Fibroblast of skin of scalp (primary cell): ENCODE measurements at regions not wholly inside any gene's neighbourhood (a gene's known extent, or its start where the extent isn't known, plus 50 kb on each side); places are given as distances from the start of the nearest gene placed in this dataset.

Source experiments
- DNase-seq: peaks from one replicate; pipeline ENCODE4 v3.0.0-alpha.2; 2013

DNA sequence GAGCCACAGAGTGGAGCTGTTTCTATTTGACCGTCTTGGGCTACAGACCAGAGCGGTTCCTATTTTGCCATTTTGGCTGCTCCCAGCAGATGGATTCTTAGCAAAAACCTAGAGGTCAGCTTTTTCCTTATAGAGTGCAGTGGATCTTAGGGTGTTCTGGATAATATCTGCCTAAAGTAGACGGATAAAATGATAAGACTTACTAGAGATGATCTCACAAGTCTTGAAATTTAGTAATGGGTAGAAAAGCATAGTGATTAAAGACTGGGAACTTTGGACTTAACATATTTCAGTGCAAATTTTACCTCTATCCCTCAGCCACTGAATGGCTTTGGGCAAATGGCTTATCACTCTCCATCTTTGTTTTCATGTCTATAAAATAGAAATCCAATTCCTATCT, 439.8 kb downstream of the ADGRL2 start:
- DNase-seq: no peak

DNA sequence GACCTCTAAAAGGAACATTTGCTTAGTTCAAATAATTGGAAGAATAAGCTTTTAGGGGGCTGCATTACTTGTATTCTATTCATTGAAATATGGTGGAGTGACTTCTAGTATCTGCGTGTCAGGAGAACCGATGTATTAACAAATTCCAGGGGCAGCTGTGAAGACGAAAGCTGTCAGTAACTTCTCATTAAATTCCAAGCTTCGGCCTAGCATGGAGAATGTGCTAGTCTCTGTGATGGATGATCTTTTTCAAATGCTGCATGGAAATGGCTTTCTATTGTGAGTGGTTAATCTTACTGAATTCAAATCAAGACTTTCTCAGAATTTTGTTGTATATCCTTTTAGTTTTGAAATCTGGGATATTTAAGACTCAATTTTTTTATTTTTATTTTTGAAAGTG, 429.9 kb downstream of the ADGRL2 start:
- no peak for DNase-seq

DNA sequence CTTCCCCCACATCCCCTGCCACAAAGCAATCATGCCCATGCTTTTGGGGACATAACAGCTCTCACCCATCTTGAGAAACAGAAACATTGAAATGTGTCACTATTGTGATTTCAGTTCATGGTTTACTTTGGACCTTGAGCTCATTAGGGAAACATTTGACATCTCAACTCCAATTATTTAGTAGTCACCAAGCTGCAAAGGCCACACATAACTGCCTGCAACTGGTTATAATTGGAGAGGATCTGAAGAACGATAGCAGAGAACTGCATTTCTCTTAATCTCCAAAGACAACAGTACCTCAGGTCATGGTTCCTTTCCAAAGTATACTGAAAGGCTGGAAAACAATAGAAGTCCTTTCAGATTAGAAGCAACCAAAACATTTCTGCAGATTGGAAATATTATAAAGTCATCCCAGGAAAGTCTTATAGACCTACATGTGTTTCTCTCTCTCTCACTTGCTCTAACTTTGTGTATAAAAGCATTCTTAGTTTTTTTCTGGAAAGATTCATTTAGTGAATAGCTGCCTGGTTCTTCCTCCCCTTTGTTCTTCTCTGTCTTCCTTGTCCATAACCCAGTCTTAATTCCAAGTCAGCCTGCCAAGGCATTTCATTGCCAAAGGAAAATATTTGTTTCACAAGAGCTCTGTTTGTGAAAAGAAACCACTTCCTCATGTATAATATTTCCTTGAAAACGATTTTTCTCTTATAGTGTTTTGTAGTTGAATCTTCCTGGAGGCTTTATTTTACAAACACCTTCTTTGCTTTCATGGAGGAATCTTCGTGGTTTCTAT, 426.8 kb downstream of the ADGRL2 start:
- peak; percentile 26 for DNase-seq

DNA sequence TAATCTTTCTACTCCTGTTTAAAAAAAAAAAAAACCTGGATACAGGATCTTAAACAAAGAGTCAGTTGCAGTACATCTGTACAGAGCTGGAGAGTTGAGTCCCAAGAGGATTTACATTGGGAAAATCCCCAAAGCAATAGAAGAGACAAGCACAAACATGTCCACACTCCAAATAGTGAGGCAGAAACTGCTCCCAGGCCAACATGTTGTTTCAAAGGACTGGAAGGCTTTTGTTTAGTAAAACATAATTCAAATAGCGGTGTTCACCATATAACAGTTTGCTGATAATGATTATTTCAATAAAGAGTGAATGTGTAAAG, 425.4 kb downstream of the ADGRL2 start:
- peak; percentile 7 for DNase-seq

DNA sequence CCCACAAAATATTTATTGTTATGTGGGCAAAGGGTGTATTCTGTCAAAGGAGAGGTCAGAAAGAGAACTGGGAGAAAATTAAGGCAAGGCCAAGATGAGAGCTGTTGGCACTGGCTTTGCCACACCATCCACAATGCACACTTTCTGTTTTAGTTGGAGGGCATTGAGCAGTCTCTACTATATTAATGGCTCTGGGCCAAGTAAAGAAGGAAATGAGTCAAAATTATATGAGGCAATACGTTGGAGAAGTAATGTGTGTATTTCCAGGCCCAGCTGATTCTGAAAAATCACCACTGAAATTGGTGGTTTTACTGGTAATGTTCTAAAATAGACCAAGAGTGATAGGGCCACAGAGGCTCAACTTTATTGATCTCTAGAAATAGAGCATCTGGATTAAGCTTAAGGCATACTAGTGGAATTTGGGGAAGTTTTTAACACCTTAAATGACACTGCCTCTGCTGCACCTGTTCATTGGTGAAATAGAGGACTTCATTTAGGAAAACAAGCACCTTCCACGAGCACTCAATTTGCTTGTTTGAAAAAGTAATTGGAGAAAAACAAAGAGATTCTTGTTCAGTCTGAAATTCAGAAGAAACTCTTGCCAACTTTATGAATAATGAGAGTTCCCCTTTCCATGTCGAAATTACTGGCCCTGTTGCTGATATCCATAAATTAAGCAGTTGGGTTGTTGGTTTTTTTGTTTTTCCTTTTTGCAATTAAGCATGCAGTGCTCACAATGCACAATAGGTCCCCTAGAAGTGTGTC, 424.9 kb downstream of the ADGRL2 start:
- DNase-seq: peak; percentile 51

DNA sequence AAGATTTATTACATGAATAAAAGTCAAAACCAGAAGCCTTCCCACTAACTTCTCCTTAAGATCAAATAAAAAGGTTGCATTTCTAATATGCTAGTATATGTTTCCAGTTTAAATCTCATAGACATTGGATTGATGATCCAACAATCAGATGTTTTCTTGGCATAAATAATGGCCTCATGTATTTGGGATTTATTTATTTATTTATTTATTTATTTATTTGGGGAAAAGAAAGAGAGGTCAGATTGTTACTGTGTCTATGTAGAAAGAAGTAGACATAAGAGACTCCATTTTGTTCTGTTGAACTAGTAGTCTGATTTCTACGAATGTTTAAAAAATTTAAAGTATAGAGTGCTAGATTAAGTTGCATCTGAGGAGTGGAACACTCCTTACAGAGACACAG, 422.4 kb downstream of the ADGRL2 start:
- DNase-seq: no peak

DNA sequence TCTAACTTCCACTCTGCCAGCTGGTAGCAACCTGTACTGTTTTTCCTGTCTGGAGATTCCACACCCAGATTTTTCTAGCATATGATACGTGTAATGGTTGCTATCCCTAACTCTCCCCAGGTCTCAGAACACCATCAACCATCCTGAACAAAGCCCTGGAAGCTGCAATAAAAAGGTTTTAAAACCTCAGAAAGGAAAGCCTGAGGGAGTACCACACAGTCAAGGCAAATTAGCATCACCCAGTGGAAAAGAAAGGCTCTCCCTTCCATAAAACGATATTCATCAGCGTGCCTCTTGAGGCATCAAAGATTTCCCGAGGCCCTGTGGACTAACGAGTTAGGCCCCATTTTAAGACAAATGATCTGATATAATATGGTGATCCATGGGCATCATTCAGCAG, 421.0 kb downstream of the ADGRL2 start:
- DNase-seq: no peak

DNA sequence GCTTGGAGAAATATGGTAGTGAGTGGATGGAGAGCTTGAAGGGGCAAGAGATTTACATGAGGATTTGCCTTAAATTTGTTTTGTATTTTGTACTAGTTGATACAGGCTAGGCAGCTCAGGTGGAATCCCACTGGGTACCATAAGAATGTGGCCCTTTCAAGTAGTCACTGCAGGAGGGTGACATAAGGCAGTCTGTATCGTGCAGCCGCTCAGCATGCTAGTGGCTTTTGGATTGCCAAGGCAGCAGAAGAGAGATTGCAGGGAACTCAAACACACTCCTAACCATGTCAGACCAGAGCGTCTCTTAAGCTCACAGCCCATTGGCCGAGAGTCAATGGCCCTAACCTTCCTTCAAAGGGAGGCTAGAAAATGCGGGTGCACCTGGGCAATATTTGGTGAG, 420.0 kb downstream of the ADGRL2 start:
- no peak for DNase-seq

DNA sequence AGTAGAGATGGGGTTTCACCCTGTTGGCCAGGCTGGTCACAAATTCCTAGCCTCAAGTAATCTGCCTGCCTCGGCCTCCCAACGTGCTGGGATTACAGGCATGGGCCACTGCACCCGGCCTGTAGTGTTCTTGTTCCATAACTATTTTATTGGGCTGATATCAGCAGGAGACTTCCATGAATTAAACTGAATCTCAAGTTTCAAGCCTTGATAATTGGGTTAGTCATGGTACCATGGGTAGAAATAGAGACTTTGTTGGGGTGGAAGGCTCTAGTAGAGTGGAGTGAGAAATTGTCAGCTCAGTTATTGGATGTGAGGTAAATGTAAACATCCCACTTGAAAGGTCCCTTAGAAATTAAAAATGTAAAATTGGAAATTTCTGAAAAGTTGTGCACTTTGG, 419.1 kb downstream of the ADGRL2 start:
- no peak for DNase-seq

DNA sequence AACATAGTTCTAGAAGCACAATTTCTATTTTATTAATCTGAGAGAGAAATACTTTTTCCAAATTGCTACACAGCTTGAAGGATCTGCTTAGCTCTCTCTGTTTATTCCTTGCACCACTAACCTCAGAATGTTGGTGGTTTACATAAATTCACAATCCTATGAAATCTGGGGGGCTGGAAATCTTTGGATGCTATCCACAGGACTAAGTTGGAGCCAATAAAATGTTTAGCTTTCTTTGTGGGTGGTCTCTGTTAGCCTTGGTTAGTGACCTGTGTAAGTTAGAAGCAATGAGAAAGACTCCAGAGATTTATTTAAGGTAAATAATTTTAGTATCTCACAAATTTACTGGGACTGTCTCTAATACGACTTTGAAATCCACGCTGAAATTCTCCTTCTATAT, 418.1 kb downstream of the ADGRL2 start:
- no peak for DNase-seq

DNA sequence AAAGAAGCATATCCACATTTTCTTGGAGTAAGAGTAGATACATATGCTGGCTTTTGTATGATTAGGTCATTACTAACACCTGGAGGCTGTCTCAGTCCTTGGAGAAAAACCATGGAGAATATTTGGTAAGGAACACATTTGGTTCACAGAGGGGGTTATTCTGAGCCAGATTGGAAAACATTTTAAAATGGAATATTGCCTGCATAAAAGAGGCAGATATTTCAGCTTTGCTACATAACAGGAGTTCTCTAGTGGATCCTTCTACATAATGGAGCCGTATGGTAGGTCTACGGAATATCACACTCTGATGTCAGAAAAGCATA, 415.1 kb downstream of the ADGRL2 start:
- DNase-seq: no peak

DNA sequence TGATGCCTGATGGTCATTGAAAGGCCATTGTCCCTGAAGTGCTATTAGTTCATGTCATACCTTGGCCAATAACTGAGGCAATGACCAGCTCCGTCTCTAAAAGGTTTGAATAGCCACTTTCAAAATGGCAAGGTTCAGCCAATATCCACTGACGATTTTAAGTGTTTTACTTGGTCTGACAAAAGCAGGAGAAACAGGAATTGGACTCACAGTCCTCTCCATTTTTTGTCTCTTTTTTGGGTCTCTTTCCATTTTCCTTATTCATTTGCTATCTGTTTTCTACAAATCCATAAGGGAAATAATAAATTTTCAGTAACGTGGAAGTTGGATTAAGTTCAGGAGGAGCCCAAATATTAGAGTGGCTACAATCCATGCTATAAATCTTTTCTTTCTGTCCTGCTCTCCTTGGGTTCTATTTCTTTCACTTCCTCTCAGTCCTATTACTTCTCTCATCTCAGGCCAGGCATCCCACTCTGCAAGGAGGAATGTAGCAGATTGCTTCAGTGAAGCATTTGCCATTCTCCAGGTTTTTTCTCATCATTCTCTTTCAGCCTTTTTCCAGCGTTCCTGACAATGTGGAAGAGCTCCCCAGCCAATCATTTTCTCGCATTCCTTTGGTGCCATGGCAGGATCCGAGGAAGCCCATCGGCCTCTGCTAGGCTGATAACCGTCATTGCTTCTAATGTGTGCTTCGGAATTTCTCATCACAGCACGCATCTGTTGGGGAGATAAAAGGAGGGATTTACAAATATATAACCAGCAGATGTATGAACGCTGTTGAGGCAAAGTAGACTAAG, 414.5 kb downstream of the ADGRL2 start:
- DNase-seq: no peak

DNA sequence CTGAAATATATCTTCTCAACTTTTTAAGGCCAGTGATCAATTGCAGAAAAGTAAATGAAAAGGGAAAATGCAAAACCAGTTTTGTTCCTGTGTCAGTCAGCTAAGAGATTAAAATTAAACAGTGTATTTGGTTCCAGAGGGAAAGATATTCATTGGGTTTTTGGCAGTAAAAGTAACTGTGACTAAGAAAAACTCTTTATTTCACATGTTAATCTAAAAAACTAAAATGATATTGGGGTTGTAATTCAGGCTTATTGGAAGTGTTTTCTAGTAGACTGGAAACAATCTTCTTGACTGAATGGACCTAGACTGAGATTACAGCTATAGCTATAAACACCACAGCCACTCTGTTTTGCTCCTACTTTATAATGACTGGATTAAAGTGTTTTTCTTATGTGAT, 413.9 kb downstream of the ADGRL2 start:
- no peak for DNase-seq

DNA sequence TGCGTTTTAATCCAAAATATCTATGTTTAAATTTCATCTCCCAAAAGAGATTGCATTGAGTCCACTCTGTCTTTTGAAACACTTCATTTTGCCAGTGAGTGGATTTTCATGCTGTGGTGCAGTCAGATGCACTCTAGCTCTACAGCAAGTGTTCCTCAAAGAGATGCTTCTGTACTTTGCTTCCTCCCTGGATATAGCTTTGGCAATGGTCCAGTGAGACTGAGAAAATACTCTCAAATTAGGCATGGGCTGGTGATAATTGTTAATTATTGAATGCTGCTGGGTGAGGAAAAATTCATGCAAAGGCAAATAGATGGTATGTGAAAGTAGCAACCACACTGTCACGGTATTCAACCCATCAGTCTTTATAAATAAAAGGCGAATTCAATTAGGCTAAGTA, 396.9 kb downstream of the ADGRL2 start:
- no peak for DNase-seq

DNA sequence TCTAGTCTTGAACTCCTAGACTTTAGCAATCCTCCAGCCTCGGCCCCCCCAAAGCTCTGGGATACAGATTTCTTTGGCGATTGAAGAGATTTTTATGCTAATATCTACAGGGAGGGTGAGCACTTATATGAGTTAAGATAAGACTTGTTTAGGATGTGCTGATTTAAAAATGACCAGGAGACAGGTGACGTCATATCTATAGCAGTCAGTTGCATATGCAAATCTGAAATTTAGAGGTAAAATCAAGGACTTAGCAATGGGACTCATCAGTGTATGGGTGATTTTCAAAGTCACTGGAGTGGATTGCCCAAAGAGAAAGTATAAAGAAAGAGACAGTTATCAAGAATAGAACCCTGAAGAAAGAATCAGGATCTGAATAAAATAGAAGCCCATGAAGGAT, 394.5 kb downstream of the ADGRL2 start:
- no peak for DNase-seq

DNA sequence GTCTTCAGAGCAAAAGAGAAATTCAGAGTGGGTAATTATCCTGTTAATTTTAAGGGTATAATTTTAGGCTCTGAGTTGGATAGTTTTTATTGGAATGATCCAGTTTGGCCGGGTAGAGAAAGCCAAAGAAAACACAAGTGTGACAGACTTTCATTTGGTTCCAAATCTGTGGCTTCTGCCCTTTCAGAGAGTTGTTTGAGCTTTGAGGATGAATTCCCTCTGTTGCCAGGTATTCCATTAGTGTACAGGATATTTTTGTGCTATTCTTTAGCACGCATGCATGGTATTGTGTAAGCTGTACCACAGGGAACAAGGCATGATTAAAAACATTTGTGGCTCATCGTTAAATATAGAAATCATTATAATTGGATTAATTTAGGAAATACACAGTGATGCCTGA, 384.4 kb downstream of the ADGRL2 start:
- no peak for DNase-seq

DNA sequence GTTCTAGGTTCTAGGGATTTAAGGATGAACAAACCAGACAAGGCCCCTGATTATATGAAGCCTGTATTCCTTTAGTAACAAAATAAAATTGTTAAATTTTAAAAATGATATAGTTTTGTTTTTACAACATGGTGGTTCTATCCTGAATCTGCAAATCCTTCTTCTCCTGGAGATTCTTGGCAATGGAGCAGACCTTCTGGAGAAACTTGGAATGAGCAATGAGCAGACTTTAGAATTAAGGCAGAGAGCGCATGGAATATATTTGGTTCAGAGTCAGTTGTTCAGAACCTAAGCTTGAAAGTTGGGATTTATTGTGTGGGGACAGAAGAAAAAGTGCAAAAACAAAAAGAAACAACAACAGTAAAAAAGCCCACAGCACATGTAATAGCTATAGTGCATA, 381.1 kb downstream of the ADGRL2 start:
- DNase-seq: no peak

DNA sequence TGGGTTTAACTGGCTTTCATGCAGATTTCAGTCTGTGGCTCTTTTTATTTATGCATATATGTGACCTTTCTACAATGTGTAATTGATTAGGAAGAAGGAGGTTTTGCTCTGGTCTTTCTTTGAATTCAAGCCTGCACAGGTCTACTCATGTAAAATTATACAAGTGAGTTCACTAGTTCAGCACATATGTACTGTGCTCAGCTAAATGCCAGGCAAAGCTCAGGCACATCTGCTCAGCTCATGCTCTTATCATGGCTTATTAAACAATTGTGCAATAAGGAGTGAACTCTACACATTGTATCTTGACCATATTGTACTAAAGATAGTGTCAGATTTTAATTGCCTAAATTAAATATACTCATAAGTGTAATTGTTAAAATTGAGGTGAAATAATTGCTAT, 378.4 kb downstream of the ADGRL2 start:
- DNase-seq: no peak

DNA sequence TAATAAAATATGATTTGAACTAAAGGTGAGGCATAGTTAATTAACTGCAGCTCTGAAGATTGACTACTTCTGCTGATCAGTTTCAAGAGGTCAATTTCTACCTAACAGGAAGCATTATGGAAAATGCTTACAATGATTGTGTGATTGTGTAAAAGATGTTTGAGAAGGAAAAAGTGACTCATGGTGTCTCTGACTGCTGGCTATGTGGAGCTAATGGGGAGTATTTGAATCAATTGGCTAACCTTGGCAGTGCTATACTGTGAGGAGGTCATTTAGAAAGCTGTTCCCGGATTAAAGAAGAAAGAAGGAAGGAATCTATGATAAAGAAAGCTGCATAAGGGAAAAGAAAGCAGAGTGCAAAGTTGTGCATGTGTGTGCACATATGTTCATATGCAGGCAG, 376.5 kb downstream of the ADGRL2 start:
- DNase-seq: no peak

DNA sequence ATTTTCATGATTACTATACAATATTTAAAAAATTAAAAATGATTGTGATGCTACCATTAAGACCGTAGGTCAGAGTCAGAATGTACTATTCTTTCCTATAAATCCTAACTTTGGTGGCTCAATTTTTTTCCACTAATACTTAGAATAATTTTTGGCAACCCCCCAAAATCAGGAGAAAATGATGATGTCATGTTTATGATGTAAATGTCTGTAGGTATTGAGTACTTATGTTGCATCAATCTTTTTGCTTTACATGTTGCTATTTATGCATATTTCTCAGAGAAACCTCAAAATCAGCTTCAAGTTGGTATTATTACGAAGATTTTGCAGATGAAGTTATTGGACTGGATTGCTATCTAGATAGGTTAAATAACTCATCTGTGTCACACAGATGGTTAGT, 371.2 kb downstream of the ADGRL2 start:
- no peak for DNase-seq

DNA sequence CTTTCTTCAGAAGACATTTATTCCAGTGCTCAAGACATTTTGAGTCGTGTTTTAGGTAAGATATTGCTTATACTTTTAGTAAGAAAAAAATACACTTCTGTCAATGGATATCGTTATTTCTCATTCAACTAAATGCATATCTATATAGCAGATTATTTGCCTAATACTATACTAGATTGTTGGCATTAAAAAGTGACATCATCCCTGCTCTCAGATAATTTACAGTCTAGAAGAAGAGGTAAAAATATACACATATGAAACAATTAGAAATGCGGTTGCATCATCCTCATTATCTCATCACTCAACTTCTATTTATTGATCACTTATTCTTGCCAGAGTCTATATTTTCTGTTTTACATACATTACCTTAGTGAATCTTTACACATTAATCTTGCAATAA, 367.7 kb downstream of the ADGRL2 start:
- no peak for DNase-seq

DNA sequence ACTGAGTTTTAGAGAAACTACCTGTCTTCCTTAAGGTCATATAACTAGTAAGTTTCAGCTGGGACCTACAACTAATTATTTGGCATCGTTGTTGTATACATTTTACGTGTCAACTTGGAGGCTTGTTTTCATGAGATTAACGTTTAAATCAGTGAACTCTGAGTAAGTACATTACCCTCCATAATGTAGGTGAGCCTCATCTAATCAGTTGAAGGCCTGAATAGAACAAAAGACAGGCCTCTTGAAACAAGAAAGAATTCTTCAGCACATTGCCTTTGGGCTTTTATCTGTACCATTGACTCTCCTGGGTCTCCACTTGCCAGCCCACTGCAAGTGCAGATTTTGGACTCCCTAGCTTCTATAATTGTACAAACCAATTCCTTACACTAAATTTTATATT, 364.6 kb downstream of the ADGRL2 start:
- DNase-seq: no peak

DNA sequence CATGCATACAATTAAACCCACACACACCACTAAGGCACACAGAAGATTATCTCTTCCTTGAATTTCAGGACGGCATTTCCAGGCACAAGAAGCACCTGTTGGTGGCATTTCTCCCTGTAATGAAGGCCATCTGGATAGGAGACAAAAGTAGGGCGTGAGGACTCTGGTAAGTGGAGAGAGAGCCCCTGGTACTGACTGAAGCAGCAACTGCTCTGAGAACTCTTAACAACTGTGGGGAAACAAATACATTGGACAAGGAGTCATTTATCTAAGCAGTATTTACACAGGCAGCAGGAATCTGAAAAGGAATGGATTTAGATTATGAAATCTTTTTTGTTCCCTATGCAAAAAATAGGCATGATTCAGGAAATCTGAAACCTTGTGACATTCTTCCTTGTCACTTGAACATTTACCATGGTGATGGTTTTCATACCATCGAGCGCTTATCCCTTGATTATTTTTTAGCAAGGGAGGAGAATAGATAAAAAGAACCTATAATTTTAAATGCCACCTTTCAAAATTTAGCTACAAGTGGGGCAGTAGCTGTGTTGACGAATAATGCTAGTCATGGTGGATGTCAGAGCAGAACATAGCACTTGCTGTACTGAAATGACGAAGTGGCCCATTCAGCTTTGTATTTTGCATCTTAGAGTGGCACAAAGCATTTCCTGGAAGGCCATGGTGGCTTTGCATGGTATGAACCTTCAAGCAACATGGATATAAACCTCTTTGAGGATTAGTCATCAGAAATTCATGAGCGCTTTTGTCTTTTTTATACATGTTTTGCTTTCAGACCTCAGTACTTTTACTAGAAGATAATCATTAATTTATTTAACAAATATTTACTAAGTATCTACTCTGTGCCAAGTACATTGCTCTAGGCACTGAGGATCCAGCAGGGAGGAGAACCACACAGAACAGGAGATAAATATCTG, 362.0 kb downstream of the ADGRL2 start:
- peak; percentile 30 for DNase-seq
